Astrocyte (in vitro differentiated cells and primary cell): ENCODE measurements at regions not wholly inside any gene's neighbourhood (a gene's known extent, or its start where the extent isn't known, plus 50 kb on each side); places are given as distances from the start of the nearest gene placed in this dataset.

Experiments used
- DNase-seq: peaks from one replicate; pipeline ENCODE4 v3.0.0-alpha.2; 2010; ENCODE audit warnings: low read depth
- FAIRE-seq: peaks from 2 replicates; lab custom pipeline; 2011; peaks lifted over from hg19 to GRCh38; lab: Jason Lieb, UNC
- H2AFZ ChIP-seq: 2 replicates; pipeline ENCODE4 v1.6.0; 2012; ENCODE audit warnings: low read depth, low read length, inconsistent platforms
- H3K27ac ChIP-seq: 2 replicates; pipeline ENCODE4 v1.5.1; 2011; ENCODE audit warnings: low read depth, low read length, inconsistent platforms
- H3K27me3 ChIP-seq: 2 replicates; pipeline ENCODE4 v1.6.0; 2011; ENCODE audit warnings: low read length, inconsistent platforms; ENCODE audit not compliant: insufficient read depth
- H3K36me3 ChIP-seq: 2 replicates; pipeline ENCODE4 v1.5.1; 2011; ENCODE audit warnings: low read length, inconsistent platforms; ENCODE audit not compliant: insufficient read depth
- H3K4me1 ChIP-seq: 2 replicates; pipeline ENCODE4 v1.5.1; 2011; ENCODE audit warnings: low read length, inconsistent platforms; ENCODE audit not compliant: insufficient read depth
- H3K4me2 ChIP-seq: 2 replicates; pipeline ENCODE4 v1.6.0; 2012; ENCODE audit warnings: low read length, inconsistent platforms
- H3K4me3 ChIP-seq: 2 replicates; pipeline ENCODE4 v1.5.1; 2011; ENCODE audit warnings: low read depth, mild to moderate bottlenecking, low read length, inconsistent platforms; ENCODE audit not compliant: insufficient read depth
- H3K79me2 ChIP-seq: 2 replicates; pipeline ENCODE4 v1.6.0; 2012; ENCODE audit warnings: mild to moderate bottlenecking, low read length, inconsistent platforms; ENCODE audit not compliant: insufficient read depth
- H3K9ac ChIP-seq: 2 replicates; pipeline ENCODE4 v1.6.0; 2012; ENCODE audit warnings: mild to moderate bottlenecking, low read length, inconsistent platforms
- H3K9me3 ChIP-seq: 2 replicates; pipeline ENCODE4 v1.5.1; 2012; ENCODE audit warnings: low read depth, mild to moderate bottlenecking, low read length, inconsistent platforms; ENCODE audit not compliant: insufficient read depth
- H4K20me1 ChIP-seq: 2 replicates; pipeline ENCODE4 v1.6.0; 2012; ENCODE audit warnings: low read length, inconsistent platforms; ENCODE audit not compliant: insufficient read depth
- H3K27ac Mint-ChIP-seq: one replicate; pipeline ENCODE4 v1.8.0; 2021; ENCODE audit warnings: mild to moderate bottlenecking, mixed read lengths; ENCODE audit not compliant: unreplicated experiment
- H3K27me3 Mint-ChIP-seq: one replicate; pipeline ENCODE4 v1.8.0; 2021; ENCODE audit warnings: low read depth, mixed read lengths; ENCODE audit not compliant: unreplicated experiment
- H3K36me3 Mint-ChIP-seq: one replicate; pipeline ENCODE4 v1.8.0; 2021; ENCODE audit warnings: low read depth, mixed read lengths; ENCODE audit not compliant: unreplicated experiment
- H3K4me1 Mint-ChIP-seq: one replicate; pipeline ENCODE4 v1.8.0; 2021; ENCODE audit warnings: low read depth, mixed read lengths; ENCODE audit not compliant: unreplicated experiment
- H3K4me3 Mint-ChIP-seq: one replicate; pipeline ENCODE4 v1.8.0; 2021; ENCODE audit warnings: mild to moderate bottlenecking, moderate library complexity, mixed read lengths; ENCODE audit not compliant: unreplicated experiment
- H3K9me3 Mint-ChIP-seq: one replicate; pipeline ENCODE4 v1.8.0; 2021; ENCODE audit warnings: mild to moderate bottlenecking, mixed read lengths; ENCODE audit not compliant: unreplicated experiment
- EZH2 ChIP-seq: IDR thresholded peaks from 2 replicates; pipeline ENCODE4 v1.6.1; 2012; ENCODE audit warnings: mild to moderate bottlenecking, low read length, inconsistent platforms; ENCODE audit not compliant: insufficient read depth
- TF ChIP-seq, protein P1 (sequence below): IDR thresholded peaks from 2 replicates; pipeline ENCODE4 v1.5.1; 2011; ENCODE audit warnings: low read depth, mild to moderate bottlenecking, inconsistent platforms, low read length, moderate library complexity; ENCODE audit not compliant: insufficient read depth

DNA sequence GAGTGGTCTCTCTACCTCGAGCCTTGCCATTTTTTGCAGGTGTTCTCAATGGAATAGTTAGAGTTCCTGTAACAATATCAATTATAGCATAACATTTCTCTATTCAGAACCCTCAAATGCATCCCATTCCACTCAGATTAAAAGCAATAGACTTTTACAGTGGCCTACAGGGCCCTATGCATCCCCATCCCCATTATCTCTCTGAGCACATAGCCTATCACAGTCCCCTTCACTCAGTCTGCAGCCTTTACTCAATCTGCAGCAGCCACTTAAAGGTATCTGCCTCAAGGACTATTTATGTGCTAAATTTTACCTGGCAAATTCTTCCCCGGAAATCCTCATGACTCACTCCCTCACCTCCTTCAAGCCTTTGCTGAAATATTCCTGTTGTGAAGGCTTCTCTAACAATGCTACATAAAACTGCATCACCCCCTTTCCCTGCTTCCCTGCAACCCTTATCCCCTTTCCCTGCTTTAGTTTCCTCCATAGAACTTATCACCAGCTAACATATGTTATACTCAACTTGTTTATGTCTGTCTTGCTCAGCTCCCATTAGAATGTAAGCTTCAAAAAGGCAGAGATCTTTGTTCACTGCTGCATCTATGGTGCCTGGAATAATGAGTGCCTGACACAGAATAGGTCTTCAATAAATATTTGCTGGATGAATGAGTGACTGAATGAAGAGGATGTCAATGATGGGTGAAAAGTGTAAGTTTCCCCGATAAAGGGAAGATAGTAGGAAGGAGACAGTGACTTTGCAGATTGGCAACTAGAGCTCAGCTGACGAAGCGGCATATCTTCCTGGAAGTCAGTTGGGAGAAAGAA, 54.1 kb upstream of the ZNF366 start:
- Mint-ChIP-seq H3K27ac (no peak overlapping the region), H3K4me3 (no peak overlapping the region), H3K9me3 (peaks cover 9% of the 10 kb centered on the region), H3K36me3 (no peaks in the 10 kb centered on the region), H3K4me1 (peaks cover 4% of the 10 kb centered on the region), H3K27me3 (no peaks in the 10 kb centered on the region)
- peaks cover 10% of the 10 kb centered on the region for H3K4me1 ChIP-seq
- H3K4me2 ChIP-seq = no peak overlapping the region
- no peaks in the 10 kb centered on the region for H3K79me2 ChIP-seq
- no peak for DNase-seq
- H2AFZ ChIP-seq = no peak overlapping the region
- FAIRE-seq = no peak
- no peak for TF ChIP-seq EZH2
- TF ChIP-seq, protein P1, sequence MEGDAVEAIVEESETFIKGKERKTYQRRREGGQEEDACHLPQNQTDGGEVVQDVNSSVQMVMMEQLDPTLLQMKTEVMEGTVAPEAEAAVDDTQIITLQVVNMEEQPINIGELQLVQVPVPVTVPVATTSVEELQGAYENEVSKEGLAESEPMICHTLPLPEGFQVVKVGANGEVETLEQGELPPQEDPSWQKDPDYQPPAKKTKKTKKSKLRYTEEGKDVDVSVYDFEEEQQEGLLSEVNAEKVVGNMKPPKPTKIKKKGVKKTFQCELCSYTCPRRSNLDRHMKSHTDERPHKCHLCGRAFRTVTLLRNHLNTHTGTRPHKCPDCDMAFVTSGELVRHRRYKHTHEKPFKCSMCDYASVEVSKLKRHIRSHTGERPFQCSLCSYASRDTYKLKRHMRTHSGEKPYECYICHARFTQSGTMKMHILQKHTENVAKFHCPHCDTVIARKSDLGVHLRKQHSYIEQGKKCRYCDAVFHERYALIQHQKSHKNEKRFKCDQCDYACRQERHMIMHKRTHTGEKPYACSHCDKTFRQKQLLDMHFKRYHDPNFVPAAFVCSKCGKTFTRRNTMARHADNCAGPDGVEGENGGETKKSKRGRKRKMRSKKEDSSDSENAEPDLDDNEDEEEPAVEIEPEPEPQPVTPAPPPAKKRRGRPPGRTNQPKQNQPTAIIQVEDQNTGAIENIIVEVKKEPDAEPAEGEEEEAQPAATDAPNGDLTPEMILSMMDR = no peak
- no peaks in the 10 kb centered on the region for H4K20me1 ChIP-seq
- H3K36me3 ChIP-seq = no peaks in the 10 kb centered on the region
- no peak overlapping the region for H3K4me3 ChIP-seq
- no peak overlapping the region for H3K9ac ChIP-seq
- no peaks in the 10 kb centered on the region for H3K27me3 ChIP-seq
- H3K9me3 ChIP-seq = peaks cover 4% of the 10 kb centered on the region
- no peak overlapping the region for H3K27ac ChIP-seq

DNA sequence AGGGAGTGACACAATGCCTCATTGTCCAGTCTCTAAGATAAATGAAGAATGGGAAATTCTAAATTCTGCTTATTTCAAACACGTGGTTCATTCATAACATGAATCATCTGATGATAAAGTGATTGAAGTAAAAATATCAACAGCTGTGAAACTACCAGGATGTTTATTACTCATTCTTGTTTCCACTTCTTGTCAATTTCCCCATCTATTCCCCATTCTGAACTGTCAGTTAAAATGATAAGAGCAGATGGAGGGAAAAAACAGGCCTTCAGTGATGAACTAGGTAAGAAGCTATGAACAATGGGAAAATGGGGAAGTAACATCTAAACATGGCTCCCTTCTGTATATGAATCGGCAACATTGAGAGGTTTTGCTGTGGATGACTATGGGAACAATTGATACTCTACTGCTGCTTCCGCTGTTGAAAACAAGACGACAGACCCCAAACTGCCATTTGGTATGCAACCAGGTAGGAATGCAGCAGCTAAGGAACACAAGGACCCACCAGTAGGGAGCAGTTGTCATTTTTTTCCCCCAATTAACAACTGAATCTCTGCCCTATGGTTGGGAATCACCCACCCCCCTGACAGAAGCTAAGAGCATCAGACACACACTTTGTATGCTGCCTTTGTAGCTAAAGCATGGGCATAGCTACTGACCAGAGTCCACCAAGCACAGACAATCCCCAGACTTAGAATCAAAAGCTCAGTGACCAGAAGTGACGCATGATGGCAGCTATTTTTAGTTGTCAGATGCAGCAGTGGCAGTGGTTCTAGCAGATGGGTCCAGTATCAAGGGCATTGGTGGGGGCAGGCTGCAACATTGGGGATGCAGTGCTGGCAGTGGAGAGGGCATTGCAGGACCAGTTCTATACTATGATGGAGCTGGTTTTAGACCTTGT, 52.9 kb upstream of the ZNF366 start:
- Histone ChIP-seq H2AFZ (no peak overlapping the region), H3K9ac (no peak overlapping the region)
- FAIRE-seq = no peak

More for the DNA sequence above, 52.9 kb upstream of the ZNF366 start:
- no peaks in the 10 kb centered on the region for H3K27me3 Mint-ChIP-seq
- TF ChIP-seq, protein P1 = no peak
- no peak for TF ChIP-seq EZH2
- Histone ChIP-seq H3K4me2 (no peak overlapping the region), H3K27me3 (no peaks in the 10 kb centered on the region), H3K4me3 (no peak overlapping the region), H3K9me3 (peaks cover 4% of the 10 kb centered on the region), H3K4me1 (peaks cover 16% of the 10 kb centered on the region), H3K79me2 (no peaks in the 10 kb centered on the region), H3K27ac (no peak overlapping the region), H4K20me1 (no peaks in the 10 kb centered on the region), H3K36me3 (no peaks in the 10 kb centered on the region)
- peaks cover 12% of the 10 kb centered on the region for H3K4me1 Mint-ChIP-seq
- H3K9me3 Mint-ChIP-seq = peaks cover 9% of the 10 kb centered on the region
- DNase-seq = no peak
- no peak overlapping the region for H3K27ac Mint-ChIP-seq
- H3K36me3 Mint-ChIP-seq = no peaks in the 10 kb centered on the region
- no peak overlapping the region for H3K4me3 Mint-ChIP-seq
